Colonic mucosa (tissue), 4 donors: ENCODE measurements at regions not wholly inside any gene's neighbourhood (a gene's known extent, or its start where the extent isn't known, plus 50 kb on each side); places are given as distances from the start of the nearest gene placed in this dataset.
"Not testable (repeated sequence)": the region's sequence is repeated elsewhere in the genome, so short reads cannot be mapped to it uniquely, and the experiment has no call there.

Experiments
- DNase-seq: peaks from one replicate; pipeline ENCODE4 v3.0.0-alpha.2; 2020
- H3K27ac ChIP-seq: fragments of 200-600 bp; one replicate; pipeline ENCODE4 v1.8.0; 2021
- H3K27me3 ChIP-seq: fragments of 200-600 bp; one replicate; pipeline ENCODE4 v1.8.0; 2021
- H3K36me3 ChIP-seq: fragments of 200-600 bp; one replicate; pipeline ENCODE4 v1.8.0; 2021
- H3K4me1 ChIP-seq: fragments of 200-600 bp; one replicate; pipeline ENCODE4 v1.8.0; 2021; ENCODE audit warnings: mild to moderate bottlenecking
- H3K4me3 ChIP-seq: fragments of 200-600 bp; one replicate; pipeline ENCODE4 v1.8.0; 2021
- H3K9ac ChIP-seq, 2 donors: one replicate each; pipeline ENCODE4 v1.7.0; 2013; ENCODE audit warnings: control low read depth in 2 of 2, low read depth in 2 of 2, low read length in 2 of 2
- H3K9me3 ChIP-seq: fragments of 200-600 bp; one replicate; pipeline ENCODE4 v1.8.0; 2021
- intact Hi-C: fragments of 100-400 bp; cut with DNase I; formaldehyde crosslinking; loops from one replicate; pipeline ENCODE4 v1.14.1; 2022
- TF ChIP-seq, protein P1 (sequence below): fragments of 200-600 bp; IDR thresholded peaks from one replicate; pipeline ENCODE4 v1.8.0; 2022; ENCODE audit warnings: antibody characterized with exemption, mild to moderate bottlenecking
- donor health status: healthy.
- donor health status: DM: no; HTN: no; CAD: no.
- donor health status: DM: no; HTN: no; CAD: no.

DNA sequence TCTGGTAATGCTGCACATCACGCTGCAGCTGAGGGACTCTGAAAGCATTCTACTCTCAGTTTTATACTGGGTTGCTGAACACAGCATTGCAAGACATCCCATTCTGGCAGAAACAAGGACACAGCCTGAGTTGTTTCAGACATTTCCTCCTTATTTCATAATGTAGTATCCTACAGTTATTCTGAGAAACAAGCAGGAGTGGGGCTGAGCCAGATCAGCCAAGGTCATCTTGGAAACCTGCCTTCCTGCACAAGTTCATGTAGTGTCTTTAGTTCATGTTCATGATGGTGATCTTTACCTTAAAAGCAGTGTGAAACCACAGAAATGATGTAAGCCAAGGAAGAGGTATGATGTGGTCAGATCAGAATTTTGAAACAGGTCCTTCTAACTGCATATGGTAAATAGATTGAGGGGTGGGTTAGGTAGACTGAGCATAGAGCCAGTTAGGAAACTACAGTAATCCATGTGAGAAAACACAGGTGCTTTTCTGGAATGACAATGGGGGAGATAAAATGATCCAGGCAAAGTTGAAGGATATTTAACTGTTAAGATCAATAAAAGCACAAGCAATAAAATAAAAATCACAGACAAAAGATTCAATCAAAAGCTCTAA lies 1686.8 kb downstream of the LRRC4C start:
- DNase-seq = no peak
- H3K36me3 ChIP-seq = no peaks in the 10 kb centered on the region
- H3K4me1 ChIP-seq = no peaks in the 10 kb centered on the region
- no peaks in the 10 kb centered on the region for H3K27me3 ChIP-seq
- intact Hi-C loops = no loop called here
- TF ChIP-seq, protein P1, sequence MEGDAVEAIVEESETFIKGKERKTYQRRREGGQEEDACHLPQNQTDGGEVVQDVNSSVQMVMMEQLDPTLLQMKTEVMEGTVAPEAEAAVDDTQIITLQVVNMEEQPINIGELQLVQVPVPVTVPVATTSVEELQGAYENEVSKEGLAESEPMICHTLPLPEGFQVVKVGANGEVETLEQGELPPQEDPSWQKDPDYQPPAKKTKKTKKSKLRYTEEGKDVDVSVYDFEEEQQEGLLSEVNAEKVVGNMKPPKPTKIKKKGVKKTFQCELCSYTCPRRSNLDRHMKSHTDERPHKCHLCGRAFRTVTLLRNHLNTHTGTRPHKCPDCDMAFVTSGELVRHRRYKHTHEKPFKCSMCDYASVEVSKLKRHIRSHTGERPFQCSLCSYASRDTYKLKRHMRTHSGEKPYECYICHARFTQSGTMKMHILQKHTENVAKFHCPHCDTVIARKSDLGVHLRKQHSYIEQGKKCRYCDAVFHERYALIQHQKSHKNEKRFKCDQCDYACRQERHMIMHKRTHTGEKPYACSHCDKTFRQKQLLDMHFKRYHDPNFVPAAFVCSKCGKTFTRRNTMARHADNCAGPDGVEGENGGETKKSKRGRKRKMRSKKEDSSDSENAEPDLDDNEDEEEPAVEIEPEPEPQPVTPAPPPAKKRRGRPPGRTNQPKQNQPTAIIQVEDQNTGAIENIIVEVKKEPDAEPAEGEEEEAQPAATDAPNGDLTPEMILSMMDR = no peak
- H3K9me3 ChIP-seq = no peaks in the 10 kb centered on the region
- H3K27ac ChIP-seq = no peak overlapping the region
- H3K9ac ChIP-seq = no peak overlapping the region
- H3K4me3 ChIP-seq = no peak overlapping the region

DNA sequence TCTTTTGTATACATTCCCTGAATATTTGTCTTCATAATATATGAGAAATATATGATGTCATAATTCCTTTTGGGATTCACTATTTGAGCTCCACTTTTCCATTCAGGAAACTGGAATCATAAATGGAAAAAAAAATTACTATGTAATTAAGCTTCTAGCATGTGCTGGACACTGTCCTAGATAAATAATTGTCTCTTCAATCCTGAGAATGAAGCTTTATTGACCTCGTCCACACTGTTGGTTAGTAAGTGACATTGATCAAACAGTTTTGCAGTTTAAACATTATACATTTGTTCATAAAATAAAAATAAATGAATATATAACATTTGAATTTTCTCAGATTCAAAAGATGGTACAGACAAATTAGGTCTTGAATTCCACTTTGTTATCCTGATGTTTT lies 1691.2 kb downstream of the LRRC4C start:
- Histone ChIP-seq H3K36me3 (no peaks in the 10 kb centered on the region), H3K9ac (no peak overlapping the region), H3K9me3 (no peaks in the 10 kb centered on the region), H3K27me3 (no peaks in the 10 kb centered on the region), H3K4me3 (no peak overlapping the region), H3K27ac (no peak overlapping the region), H3K4me1 (no peaks in the 10 kb centered on the region)
- TF ChIP-seq, protein P1 = no peak
- intact Hi-C loops = no loop called here
- no peak for DNase-seq

DNA sequence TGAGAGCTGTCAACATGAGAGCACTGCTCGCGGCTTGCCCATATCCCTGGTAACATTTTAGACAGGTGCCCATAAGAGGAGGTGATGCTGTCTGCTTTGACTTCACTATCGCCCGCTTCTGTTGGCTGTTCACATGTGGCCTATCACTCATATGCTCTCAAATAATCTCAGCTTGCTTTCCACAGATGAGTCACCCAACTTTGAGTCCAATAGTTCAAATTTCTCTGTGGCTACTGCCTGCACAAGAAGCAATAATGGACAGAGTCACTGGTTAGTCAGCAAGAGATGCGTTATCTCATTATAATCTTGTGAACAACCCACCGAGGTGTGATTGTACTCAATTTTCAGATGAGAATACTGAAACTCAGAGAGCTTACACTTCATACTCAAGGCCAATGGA lies 1714.1 kb downstream of the LRRC4C start:
- H3K9me3 ChIP-seq = no peaks in the 10 kb centered on the region
- no peaks in the 10 kb centered on the region for H3K36me3 ChIP-seq
- no peaks in the 10 kb centered on the region for H3K4me1 ChIP-seq
- intact Hi-C loops = no loop called here
- H3K27me3 ChIP-seq = no peaks in the 10 kb centered on the region
- TF ChIP-seq, protein P1 = no peak
- H3K9ac ChIP-seq = no peak overlapping the region
- no peak overlapping the region for H3K4me3 ChIP-seq
- no peak for DNase-seq
- H3K27ac ChIP-seq = no peak overlapping the region

DNA sequence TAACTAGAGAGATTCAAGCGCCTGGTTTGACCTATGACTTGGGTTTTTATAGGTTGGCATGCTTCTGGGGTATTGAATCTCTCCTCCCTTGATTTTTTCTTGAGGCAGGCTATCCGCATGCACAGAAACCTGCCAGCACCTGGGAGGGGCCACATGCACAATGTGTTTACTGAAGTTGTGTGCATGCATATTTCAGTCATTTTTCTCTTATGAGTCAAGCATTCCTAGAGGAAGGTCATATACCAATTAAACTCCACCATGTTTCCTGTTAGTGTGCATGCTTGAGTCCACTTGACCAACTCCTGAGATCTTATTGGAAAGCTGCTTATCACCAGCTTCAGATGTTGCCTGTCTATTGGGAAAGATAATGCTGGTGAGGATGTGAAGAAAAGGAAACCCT lies 1718.4 kb downstream of the LRRC4C start:
- Histone ChIP-seq H3K9me3 (no peaks in the 10 kb centered on the region), H3K36me3 (no peaks in the 10 kb centered on the region), H3K4me3 (no peak overlapping the region), H3K4me1 (no peaks in the 10 kb centered on the region), H3K9ac (no peak overlapping the region), H3K27me3 (no peaks in the 10 kb centered on the region), H3K27ac (no peak overlapping the region)
- TF ChIP-seq, protein P1 = no peak
- intact Hi-C loops = no loop called here
- no peak for DNase-seq

DNA sequence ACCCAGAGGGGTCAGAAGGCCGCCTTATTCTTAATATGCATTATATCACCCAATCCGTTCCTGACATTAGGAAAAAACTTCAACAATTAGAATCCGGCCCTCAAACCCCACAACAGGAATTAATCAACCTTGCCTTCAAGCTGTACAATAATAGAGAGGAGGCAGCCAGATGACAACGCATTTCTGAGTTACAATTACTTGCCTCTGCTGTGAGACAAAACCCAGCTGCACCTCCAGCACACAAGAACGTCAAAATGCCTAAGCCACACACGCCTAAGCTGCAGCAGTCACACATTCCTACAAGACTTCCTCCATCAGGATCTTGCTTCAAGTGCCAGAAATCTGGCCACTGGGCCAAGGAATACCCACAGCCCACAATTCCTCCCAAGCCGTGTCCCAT lies 1723.1 kb downstream of the LRRC4C start:
- H3K4me1 ChIP-seq, H3K9me3 ChIP-seq, H3K27ac ChIP-seq, H3K4me3 ChIP-seq, intact Hi-C loops, H3K9ac ChIP-seq, H3K27me3 ChIP-seq, H3K36me3 ChIP-seq, DNase-seq: not testable (repeated sequence)

DNA sequence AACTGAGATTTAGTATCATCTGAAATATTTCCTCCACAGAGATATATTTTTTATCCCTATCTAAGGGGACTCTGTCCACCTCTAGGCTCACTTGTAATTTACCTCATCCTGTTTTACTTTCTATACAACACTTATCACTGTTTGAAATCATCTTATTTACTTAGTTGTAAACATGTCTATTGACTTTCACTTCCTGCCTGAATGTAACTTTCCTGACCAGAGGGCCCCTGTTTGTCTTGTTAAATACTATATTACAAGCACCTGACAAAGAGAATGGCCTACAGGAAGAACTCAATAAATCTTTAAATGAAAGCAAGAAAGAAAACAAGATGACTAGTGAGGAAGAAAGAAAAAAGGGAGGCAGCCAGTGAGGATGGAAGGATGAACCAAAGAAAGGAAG lies 1727.5 kb downstream of the LRRC4C start:
- Histone ChIP-seq H3K27ac (no peak overlapping the region), H3K27me3 (no peaks in the 10 kb centered on the region), H3K4me3 (no peak overlapping the region), H3K9ac (no peak overlapping the region), H3K36me3 (no peaks in the 10 kb centered on the region), H3K9me3 (no peaks in the 10 kb centered on the region), H3K4me1 (no peaks in the 10 kb centered on the region)
- intact Hi-C loops = no loop called here
- no peak for DNase-seq
- TF ChIP-seq, protein P1 = no peak
